ENCODE measurements at regions not wholly inside any gene's neighbourhood (a gene's known extent, or its start where the extent isn't known, plus 50 kb on each side); places are given as distances from the start of the nearest gene placed in this dataset.

- TF ChIP-seq POLR2A (IDR thresholded peaks at IDR 0.05; ENCODE audit: low read depth, low read length), result no peak
- TF ChIP-seq TAF1 (IDR thresholded peaks at IDR 0.05; ENCODE audit: borderline replicate concordance, low read depth, low read length), result no peak
- no peak for TF ChIP-seq POLR2AphosphoS5 (IDR thresholded peaks at IDR 0.05; ENCODE audit: low read depth, low read length)
Measured at GRCh38 chr2:148569221-148569620, 75.3 kb upstream of the EPC2 start.
